Activated gamma-delta T cell treated with Interleukin-2 at 50 U/mL for 16 hours (primary cell): ENCODE measurements at regions not wholly inside any gene's neighbourhood (a gene's known extent, or its start where the extent isn't known, plus 50 kb on each side); places are given as distances from the start of the nearest gene placed in this dataset.

Experiments
- DNase-seq: peaks from one replicate; pipeline ENCODE4 v3.0.0-alpha.2; 2020

- DNase-seq: no peak
These were observed 369.0 kb downstream of the ARHGEF28 start for GRCh38 chr5:73994963-73995362.
